H1 (cell line): ENCODE measurements at regions not wholly inside any gene's neighbourhood (a gene's known extent, or its start where the extent isn't known, plus 50 kb on each side); places are given as distances from the start of the nearest gene placed in this dataset.

ENCODE experiments used
- EP300 ChIP-seq, 2 experiments: IDR thresholded peaks; 1 replicate in 1 of 2; 2 replicates in 1 of 2; pipeline ENCODE4 v1.6.1; 2011 to 2012; ENCODE audit warnings: low read depth in 2 of 2, low read length in 2 of 2, mild to moderate bottlenecking in 2 of 2, borderline replicate concordance in 1 of 2, inconsistent platforms in 1 of 2, moderate library complexity in 1 of 2
- HDAC6 ChIP-seq: IDR thresholded peaks from one replicate; pipeline ENCODE4 v1.7.1; 2012; ENCODE audit warnings: low read depth, mild to moderate bottlenecking, inconsistent platforms, low read length, moderate library complexity
- RBBP5 ChIP-seq: IDR thresholded peaks from 2 replicates; pipeline ENCODE4 v1.7.1; 2012; ENCODE audit warnings: low read depth, mild to moderate bottlenecking, inconsistent platforms, low read length, moderate library complexity, borderline replicate concordance
- SIN3A ChIP-seq, 2 experiments: IDR thresholded peaks in 1 of 2; conservative IDR thresholded peaks in 1 of 2; 2 replicates each; pipeline ENCODE4 v1.6.1; 2011 to 2012; ENCODE audit warnings: low read length in 2 of 2, improper control_type of control experiment in 1 of 2, low read depth in 1 of 2, mild to moderate bottlenecking in 1 of 2
- TF ChIP-seq, protein P1 (sequence below), 3 experiments: IDR thresholded peaks; 1 replicate in 2 of 3; 2 replicates in 1 of 3; pipeline versions ENCODE4 v1.5.1 to v1.6.1; 2011; ENCODE audit warnings: low read length in 3 of 3, mild to moderate bottlenecking in 3 of 3, inconsistent platforms in 2 of 3, low read depth in 1 of 3, moderate library complexity in 1 of 3; ENCODE audit not compliant: insufficient read depth in 1 of 3; ENCODE audit errors: control extremely low read depth in 1 of 3
- TF ChIP-seq, protein P2 (sequence below): IDR thresholded peaks from 2 replicates; pipeline ENCODE4 v1.6.1; 2011; ENCODE audit warnings: low read length, improper control_type of control experiment

DNA sequence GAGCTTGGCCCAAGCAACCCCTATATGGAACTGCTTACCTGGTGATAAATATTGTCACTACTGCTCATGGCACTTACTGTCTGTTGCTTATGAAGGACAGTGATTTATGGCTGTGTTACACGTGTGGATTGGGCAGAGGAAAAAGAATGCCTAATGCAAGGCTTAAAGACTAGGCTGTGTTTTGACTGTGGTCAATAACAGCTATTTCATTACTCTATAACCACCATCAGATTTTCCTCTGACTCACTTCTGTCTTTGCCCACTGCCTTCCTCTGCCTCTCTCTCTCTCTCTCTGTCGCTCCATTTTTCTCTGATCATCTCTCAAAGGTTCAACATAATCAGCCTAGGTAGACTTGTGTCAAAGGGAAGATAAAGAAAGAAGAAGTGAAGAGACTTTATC is 96.2 kb downstream of the TLR4 start:
- TF ChIP-seq EP300 (IDR thresholded peaks at IDR 0.05; ENCODE audit: borderline replicate concordance in 1 of 2, low read depth in 2 of 2, low read length in 2 of 2), result no peak
- no peak for TF ChIP-seq RBBP5
- TF ChIP-seq, protein P1, sequence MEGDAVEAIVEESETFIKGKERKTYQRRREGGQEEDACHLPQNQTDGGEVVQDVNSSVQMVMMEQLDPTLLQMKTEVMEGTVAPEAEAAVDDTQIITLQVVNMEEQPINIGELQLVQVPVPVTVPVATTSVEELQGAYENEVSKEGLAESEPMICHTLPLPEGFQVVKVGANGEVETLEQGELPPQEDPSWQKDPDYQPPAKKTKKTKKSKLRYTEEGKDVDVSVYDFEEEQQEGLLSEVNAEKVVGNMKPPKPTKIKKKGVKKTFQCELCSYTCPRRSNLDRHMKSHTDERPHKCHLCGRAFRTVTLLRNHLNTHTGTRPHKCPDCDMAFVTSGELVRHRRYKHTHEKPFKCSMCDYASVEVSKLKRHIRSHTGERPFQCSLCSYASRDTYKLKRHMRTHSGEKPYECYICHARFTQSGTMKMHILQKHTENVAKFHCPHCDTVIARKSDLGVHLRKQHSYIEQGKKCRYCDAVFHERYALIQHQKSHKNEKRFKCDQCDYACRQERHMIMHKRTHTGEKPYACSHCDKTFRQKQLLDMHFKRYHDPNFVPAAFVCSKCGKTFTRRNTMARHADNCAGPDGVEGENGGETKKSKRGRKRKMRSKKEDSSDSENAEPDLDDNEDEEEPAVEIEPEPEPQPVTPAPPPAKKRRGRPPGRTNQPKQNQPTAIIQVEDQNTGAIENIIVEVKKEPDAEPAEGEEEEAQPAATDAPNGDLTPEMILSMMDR (IDR thresholded peaks at IDR 0.05; ENCODE audit: control extremely low read depth in 1 of 3, insufficient read depth in 1 of 3, low read depth in 1 of 3, low read length in 3 of 3), result no peak
- TF ChIP-seq HDAC6, result no peak
- TF ChIP-seq, protein P2, sequence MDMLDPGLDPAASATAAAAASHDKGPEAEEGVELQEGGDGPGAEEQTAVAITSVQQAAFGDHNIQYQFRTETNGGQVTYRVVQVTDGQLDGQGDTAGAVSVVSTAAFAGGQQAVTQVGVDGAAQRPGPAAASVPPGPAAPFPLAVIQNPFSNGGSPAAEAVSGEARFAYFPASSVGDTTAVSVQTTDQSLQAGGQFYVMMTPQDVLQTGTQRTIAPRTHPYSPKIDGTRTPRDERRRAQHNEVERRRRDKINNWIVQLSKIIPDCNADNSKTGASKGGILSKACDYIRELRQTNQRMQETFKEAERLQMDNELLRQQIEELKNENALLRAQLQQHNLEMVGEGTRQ, result no peak
- no peak for TF ChIP-seq SIN3A (conservative IDR thresholded peaks at IDR 0.05 in 1 of 2, IDR thresholded peaks at IDR 0.05 in 1 of 2; ENCODE audit: low read depth in 1 of 2, low read length in 2 of 2)
